ENCODE measurements at regions not wholly inside any gene's neighbourhood (a gene's known extent, or its start where the extent isn't known, plus 50 kb on each side); places are given as distances from the start of the nearest gene placed in this dataset.

- H3K27ac ChIP-seq = no peak overlapping the region
- TF ChIP-seq, protein P1, sequence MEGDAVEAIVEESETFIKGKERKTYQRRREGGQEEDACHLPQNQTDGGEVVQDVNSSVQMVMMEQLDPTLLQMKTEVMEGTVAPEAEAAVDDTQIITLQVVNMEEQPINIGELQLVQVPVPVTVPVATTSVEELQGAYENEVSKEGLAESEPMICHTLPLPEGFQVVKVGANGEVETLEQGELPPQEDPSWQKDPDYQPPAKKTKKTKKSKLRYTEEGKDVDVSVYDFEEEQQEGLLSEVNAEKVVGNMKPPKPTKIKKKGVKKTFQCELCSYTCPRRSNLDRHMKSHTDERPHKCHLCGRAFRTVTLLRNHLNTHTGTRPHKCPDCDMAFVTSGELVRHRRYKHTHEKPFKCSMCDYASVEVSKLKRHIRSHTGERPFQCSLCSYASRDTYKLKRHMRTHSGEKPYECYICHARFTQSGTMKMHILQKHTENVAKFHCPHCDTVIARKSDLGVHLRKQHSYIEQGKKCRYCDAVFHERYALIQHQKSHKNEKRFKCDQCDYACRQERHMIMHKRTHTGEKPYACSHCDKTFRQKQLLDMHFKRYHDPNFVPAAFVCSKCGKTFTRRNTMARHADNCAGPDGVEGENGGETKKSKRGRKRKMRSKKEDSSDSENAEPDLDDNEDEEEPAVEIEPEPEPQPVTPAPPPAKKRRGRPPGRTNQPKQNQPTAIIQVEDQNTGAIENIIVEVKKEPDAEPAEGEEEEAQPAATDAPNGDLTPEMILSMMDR (conservative IDR thresholded peaks at IDR 0.05) = no peak
Measured at GRCh38 chr7:49150486-49150885, 226.1 kb downstream of the CDC14C start.

DNA sequence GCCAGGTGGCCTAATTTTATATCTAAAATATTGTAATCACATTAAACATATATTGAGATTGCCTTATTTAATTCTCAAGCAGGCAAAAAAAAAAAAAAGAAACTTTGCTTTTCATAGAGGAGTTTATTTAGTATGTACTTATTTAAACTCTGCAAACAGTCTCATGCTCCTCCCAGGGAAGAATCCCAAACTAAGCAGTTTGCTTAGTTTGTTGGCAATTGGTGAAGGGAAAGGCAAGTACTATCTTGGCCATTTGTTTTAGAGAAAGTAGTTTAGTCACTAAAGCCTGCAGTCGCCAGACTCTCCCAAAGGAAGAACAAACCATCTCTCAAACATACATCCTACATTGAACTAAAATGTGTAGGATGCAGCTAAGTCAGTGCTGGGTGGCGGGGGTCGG, 226.8 kb downstream of the CDC14C start:
- H3K27ac ChIP-seq = no peak overlapping the region
- TF ChIP-seq, protein P1 (conservative IDR thresholded peaks at IDR 0.05) = no peak

DNA sequence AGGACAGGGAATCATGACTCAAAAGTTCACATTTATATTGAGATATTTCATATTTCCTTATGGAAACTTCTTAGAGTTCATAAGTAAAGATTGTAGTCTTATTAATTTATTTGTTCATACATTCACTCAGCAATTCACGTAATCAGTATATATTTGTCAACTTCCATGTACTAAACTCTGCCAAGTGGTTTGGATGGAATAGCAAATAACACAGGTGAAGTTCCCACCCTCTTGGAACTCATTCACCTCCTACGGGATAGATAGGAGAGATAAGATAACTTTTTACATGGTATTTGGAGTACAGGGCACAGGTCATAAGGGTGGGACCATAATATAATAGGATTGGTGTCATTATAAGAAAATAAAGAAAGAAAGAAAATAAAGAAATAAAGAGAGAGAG, 234.0 kb downstream of the CDC14C start:
- TF ChIP-seq, protein P1 (conservative IDR thresholded peaks at IDR 0.05) = no peak
- H3K27ac ChIP-seq = no peak overlapping the region

DNA sequence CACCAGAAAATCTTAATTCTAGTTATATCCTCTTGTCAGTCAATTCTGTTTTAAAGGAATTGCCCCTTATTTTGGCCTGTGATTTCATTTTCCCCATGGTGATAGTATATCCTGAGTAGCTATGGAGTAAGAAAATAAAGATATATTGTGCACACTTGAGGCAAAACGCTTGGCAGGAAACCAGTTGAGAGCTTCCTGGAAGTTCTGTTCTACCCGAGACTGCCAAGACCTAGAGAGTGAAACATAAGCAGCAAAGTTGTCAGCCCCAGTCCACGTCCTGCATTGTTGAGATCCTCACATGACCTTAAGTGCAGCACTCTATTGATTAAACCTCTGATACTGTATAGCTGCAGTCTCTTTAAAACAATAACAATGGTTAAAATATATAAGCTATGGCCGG, 235.2 kb downstream of the CDC14C start:
- TF ChIP-seq, protein P1 (conservative IDR thresholded peaks at IDR 0.05) = no peak
- H3K27ac ChIP-seq = no peak overlapping the region

GRCh38 chr7:49166441-49166840, 242.1 kb downstream of the CDC14C start:
- no peak overlapping the region for H3K27ac ChIP-seq
- TF ChIP-seq, protein P1 (conservative IDR thresholded peaks at IDR 0.05) = peak; percentile 38

- TF ChIP-seq, protein P1 (conservative IDR thresholded peaks at IDR 0.05) = no peak
- H3K27ac ChIP-seq = no peak overlapping the region
Measured at GRCh38 chr7:49172639-49173038, 248.3 kb downstream of the CDC14C start.

GRCh38 chr7:49174396-49174795, 250.0 kb downstream of the CDC14C start:
- H3K27ac ChIP-seq = no peak overlapping the region
- TF ChIP-seq, protein P1 (conservative IDR thresholded peaks at IDR 0.05) = no peak

Measured in VCaP (cell line).